Right lobe of liver (tissue), 6 donors: ENCODE measurements at regions not wholly inside any gene's neighbourhood (a gene's known extent, or its start where the extent isn't known, plus 50 kb on each side); places are given as distances from the start of the nearest gene placed in this dataset.
"Not testable (repeated sequence)": the region's sequence is repeated elsewhere in the genome, so short reads cannot be mapped to it uniquely, and the experiment has no call there.

Source experiments
- ATAC-seq, 4 donors: fragments of 200-7000 bp; cut with Tn5 transposase; one replicate each; pipeline ENCODE4 v1.9.1; 2020; ENCODE audit warnings: mild to moderate bottlenecking in 4 of 4, moderate library complexity in 4 of 4
- DNase-seq, 3 donors: peaks; one replicate each; pipeline ENCODE4 v3.0.0-alpha.2; 2020
- H3K27ac ChIP-seq, 3 donors: fragments of 200-600 bp; one replicate each; pipeline ENCODE4 v1.8.0; 2022
- H3K27me3 ChIP-seq, 2 donors: fragments of 200-600 bp; one replicate each; pipeline ENCODE4 v1.8.0; 2022
- H3K36me3 ChIP-seq, 4 donors: fragments of 200-600 bp; sonication (generic) in 1 of 4; one replicate each; pipeline versions ENCODE4 v1.5.1 to v1.8.0; 2017 to 2022; ENCODE audit warnings: control low read depth in 1 of 4
- H3K4me1 ChIP-seq, 4 donors: fragments of 200-600 bp; sonication (generic) in 1 of 4; one replicate each; pipeline versions ENCODE4 v1.5.1 to v1.8.0; 2017 to 2022; ENCODE audit warnings: control low read depth in 1 of 4
- H3K4me3 ChIP-seq, 3 donors: fragments of 200-600 bp; one replicate each; pipeline ENCODE4 v1.8.0; 2022
- H3K9me3 ChIP-seq, 4 donors: fragments of 200-600 bp; sonication (generic) in 1 of 4; one replicate each; pipeline versions ENCODE4 v1.5.1 to v1.8.0; 2017 to 2022; ENCODE audit warnings: control low read depth in 1 of 4
- CTCF ChIP-seq, 4 donors: fragments of 200-600 bp in 3 of 4; fragments of 450-650 bp in 1 of 4; IDR thresholded peaks; one replicate each; pipeline versions ENCODE4 v1.5.1 to v1.8.0; 2016 to 2022; ENCODE audit warnings: antibody characterized with exemption in 4 of 4, mild to moderate bottlenecking in 2 of 4
- POLR2A ChIP-seq: fragments of 450-650 bp; IDR thresholded peaks from one replicate; pipeline ENCODE4 v1.6.1; 2017; ENCODE audit warnings: antibody characterized with exemption, mild to moderate bottlenecking
- WGBS: methylation state at CpG from one replicate; pipeline ENCODE4 v1.1.6; 2018; ENCODE audit warnings: low coverage, low lambda C conversion rate; ENCODE audit not compliant: insufficient coverage; ENCODE audit errors: missing lambda C conversion rate; 5-methylcytosine and 5-hydroxymethylcytosine counted together
- intact Hi-C, 2 donors: fragments of 100-400 bp; cut with DNase I; formaldehyde crosslinking; loops; one replicate each; pipeline versions ENCODE4 v1.11.2 to v1.14.1; 2022
- donor health status: DM: no; HTN: yes; CAD: no.
- donor health status: DM: no; HTN: no; CAD: no.
- donor health status: DM: no; HTN: no; CAD: no.
- donor health status: DM: no; HTN: yes; CAD: no.
- donor health status: DM: no; HTN: yes; CAD: no.

DNA sequence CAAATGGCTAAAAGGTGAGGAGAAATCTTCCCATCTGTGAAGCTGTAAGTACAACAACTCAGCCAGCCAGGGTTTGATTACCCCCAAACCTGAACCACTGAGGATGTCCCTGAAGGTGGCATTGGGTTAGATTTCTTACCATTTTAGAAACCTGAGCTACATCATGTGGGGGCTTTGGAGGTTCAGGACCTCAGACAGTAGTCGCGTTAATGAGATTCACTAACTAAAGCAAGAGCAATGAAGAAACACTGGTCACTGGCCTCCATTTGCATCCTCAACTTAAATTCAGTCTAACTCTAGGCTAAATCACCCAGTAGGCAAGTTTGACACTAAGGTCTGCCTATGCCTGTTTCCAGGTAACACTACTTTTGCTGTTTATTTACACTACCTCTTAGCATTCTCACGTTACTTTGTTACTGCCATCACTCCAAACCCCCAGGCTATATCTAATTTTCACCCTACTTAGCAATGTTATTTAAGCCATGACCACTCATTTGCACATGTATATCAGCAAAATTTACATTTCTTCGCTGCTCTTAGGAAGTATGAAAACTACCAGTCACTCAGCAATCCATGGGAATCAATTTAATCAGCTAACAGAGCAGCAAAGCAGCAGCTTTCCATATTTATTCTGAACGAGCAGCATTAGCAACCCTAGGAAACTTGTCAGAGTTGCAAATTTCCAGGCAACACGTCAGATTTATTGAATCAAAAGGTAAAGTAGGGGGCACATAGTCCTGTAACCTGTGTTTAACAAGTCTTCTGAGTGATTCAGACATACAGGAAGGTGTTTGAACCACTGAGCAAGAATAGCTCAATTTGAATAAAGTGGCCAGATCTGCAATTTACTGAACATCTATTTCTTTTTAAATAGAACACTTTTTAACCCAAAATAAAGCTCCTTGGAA lies 788.4 kb upstream of the SORCS1 start:
- no peak overlapping the region for H3K4me3 ChIP-seq
- WGBS = 25% methylated on average over 6 of the region's 6 CpGs
- DNase-seq (no peak), ATAC-seq (no peak)
- TF ChIP-seq CTCF (IDR thresholded peaks at IDR 0.05) = no peak
- TF ChIP-seq POLR2A = no peak
- intact Hi-C loops = no loop called here
- no peaks in the 10 kb centered on the region for H3K9me3 ChIP-seq
- H3K27ac ChIP-seq = no peak overlapping the region
- no peaks in the 10 kb centered on the region for H3K27me3 ChIP-seq
- H3K36me3 ChIP-seq = no peaks in the 10 kb centered on the region
- H3K4me1 ChIP-seq = no peaks in the 10 kb centered on the region

DNA sequence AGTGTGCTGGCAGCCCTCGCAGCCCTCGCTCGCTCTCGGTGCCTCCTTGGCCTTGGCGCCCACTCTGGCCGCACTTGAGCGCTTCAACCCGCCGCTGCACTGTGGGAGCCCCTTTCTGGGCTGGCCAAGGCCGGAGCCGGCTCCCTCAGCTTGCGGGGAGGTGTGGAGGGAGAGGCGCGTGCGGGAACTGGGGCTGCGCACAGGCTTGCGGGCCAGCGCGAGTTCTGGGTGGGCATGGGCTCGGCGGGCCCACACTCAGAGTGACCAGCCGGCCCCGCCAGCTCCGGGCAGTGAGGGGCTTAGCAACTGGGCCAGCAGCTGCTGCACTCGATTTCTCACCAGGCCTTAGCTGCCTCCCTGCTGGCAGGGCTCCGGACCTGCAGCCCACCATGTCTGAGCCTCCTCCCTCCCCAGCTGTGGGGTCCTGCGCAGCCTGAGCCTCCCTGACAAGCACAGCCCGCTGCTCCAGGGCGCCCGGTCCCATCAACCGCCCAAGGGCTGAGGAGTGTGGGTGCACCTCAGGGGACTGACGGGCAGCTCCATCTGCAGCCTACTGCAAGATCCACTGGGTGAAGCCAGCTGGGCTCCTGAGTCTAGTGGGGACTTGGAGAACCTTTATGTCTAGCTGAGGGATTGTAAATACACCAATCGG lies 786.0 kb upstream of the SORCS1 start:
- H3K4me3 ChIP-seq, H3K27ac ChIP-seq, ATAC-seq, intact Hi-C loops, H3K9me3 ChIP-seq, H3K4me1 ChIP-seq, H3K36me3 ChIP-seq, H3K27me3 ChIP-seq: not testable (repeated sequence)
- DNase-seq = peak in 2 of 3 donors; percentile 39 to 51
- 93% methylated on average over 6 of the region's 33 CpGs for WGBS

DNA sequence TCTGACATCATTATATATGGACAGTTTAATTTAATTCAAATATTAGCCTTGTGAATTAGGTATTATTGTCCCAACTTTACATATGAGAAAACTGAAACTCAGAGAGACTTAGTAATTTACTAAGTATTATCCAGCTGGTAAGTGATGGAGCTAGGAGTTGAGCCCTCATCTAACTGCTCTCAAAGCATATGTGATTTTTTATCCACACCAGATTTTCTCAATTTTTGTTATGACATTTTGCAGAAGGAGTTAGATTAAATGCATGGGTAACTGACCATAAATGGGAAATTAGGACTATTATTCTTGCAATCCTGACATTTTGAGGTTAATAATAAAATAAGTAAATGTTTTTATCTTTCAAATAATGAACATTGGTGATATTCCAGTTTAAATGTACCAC lies 778.3 kb upstream of the SORCS1 start:
- ATAC-seq = no peak

GRCh38 chr10:107933076-107933475 lies 768.6 kb upstream of the SORCS1 start:
- Histone ChIP-seq H3K27ac (no peak overlapping the region), H3K4me3 (no peak overlapping the region), H3K4me1 (no peaks in the 10 kb centered on the region), H3K36me3 (no peaks in the 10 kb centered on the region), H3K9me3 (no peaks in the 10 kb centered on the region), H3K27me3 (no peaks in the 10 kb centered on the region)
- no peak for DNase-seq
- no peak for TF ChIP-seq CTCF (IDR thresholded peaks at IDR 0.05)
- TF ChIP-seq POLR2A = no peak
- intact Hi-C loops = no loop called here
- no peak for ATAC-seq
- 52% methylated on average over 2 of the region's 2 CpGs for WGBS

More for the DNA sequence above, 778.3 kb upstream of the SORCS1 start:
- no peak for DNase-seq
- Histone ChIP-seq H3K27ac (no peak overlapping the region), H3K36me3 (no peaks in the 10 kb centered on the region), H3K27me3 (no peaks in the 10 kb centered on the region), H3K9me3 (no peaks in the 10 kb centered on the region), H3K4me1 (no peaks in the 10 kb centered on the region), H3K4me3 (no peak overlapping the region)
- intact Hi-C loops = no loop called here
- TF ChIP-seq POLR2A (no peak), CTCF (IDR thresholded peaks at IDR 0.05) (no peak)

GRCh38 chr10:107931808-107932207 lies 767.3 kb upstream of the SORCS1 start:
- WGBS = 67% methylated on average over 1 of the region's 1 CpG
- intact Hi-C loops = no loop called here
- Histone ChIP-seq H3K4me3 (no peak overlapping the region), H3K36me3 (no peaks in the 10 kb centered on the region), H3K27ac (no peak overlapping the region), H3K4me1 (no peaks in the 10 kb centered on the region), H3K27me3 (no peaks in the 10 kb centered on the region), H3K9me3 (no peaks in the 10 kb centered on the region)
- TF ChIP-seq CTCF (IDR thresholded peaks at IDR 0.05) (no peak), POLR2A (no peak)
- DNase-seq (no peak), ATAC-seq (no peak)
